Heart left ventricle (tissue), 16 donors: ENCODE measurements at regions not wholly inside any gene's neighbourhood (a gene's known extent, or its start where the extent isn't known, plus 50 kb on each side); places are given as distances from the start of the nearest gene placed in this dataset.
A peak's percentile ranks its signal among the peaks of the same experiment; 100 is the strongest.

Source experiments
- ATAC-seq, 4 donors: fragments of 200-7000 bp; cut with Tn5 transposase; one replicate each; pipeline ENCODE4 v1.9.1; 2020 to 2022; ENCODE audit warnings: moderate library complexity in 4 of 4, mild to moderate bottlenecking in 3 of 4, moderate number of reproducible peaks in 1 of 4
- DNase-seq, 5 donors: peaks; one replicate each; pipeline ENCODE4 v3.0.0-alpha.2; 2020
- H3K27ac ChIP-seq, 12 donors: fragments of 200-600 bp; sonication (generic) in 4 of 12; one replicate each; pipeline versions ENCODE4 v1.5.0 to v1.8.0; 2016 to 2022; ENCODE audit warnings: mild to moderate bottlenecking in 2 of 12
- H3K27me3 ChIP-seq, 9 donors: fragments of 200-600 bp; sonication (generic) in 2 of 9; one replicate each; pipeline versions ENCODE4 v1.5.1 to v1.8.0; 2016 to 2022; ENCODE audit warnings: mild to moderate bottlenecking in 3 of 9
- H3K36me3 ChIP-seq, 9 donors: fragments of 200-600 bp; sonication (generic) in 2 of 9; one replicate each; pipeline versions ENCODE4 v1.5.0 to v1.8.0; 2018 to 2022; ENCODE audit warnings: mild to moderate bottlenecking in 2 of 9
- H3K4me1 ChIP-seq, 12 donors: fragments of 200-600 bp; sonication (generic) in 4 of 12; one replicate each; pipeline versions ENCODE4 v1.5.0 to v1.8.0; 2016 to 2022; ENCODE audit warnings: mild to moderate bottlenecking in 3 of 12
- H3K4me3 ChIP-seq, 12 donors: fragments of 200-600 bp; sonication (generic) in 4 of 12; one replicate each; pipeline versions ENCODE4 v1.5.0 to v1.8.0; 2017 to 2022; ENCODE audit warnings: mild to moderate bottlenecking in 9 of 12, moderate library complexity in 4 of 12
- H3K9me3 ChIP-seq, 12 donors: fragments of 200-600 bp; sonication (generic) in 4 of 12; one replicate each; pipeline versions ENCODE4 v1.5.0 to v1.8.0; 2016 to 2022; ENCODE audit warnings: mild to moderate bottlenecking in 1 of 12
- CTCF ChIP-seq, 12 donors: fragments of 200-600 bp; sonication (generic) in 4 of 12; IDR thresholded peaks; one replicate each; pipeline versions ENCODE4 v1.5.0 to v1.8.0; 2018 to 2022; ENCODE audit warnings: antibody characterized with exemption in 12 of 12, mild to moderate bottlenecking in 5 of 12
- POLR2A ChIP-seq, 2 donors: fragments of 450-650 bp; IDR thresholded peaks; one replicate each; pipeline ENCODE4 v1.6.1; 2017; ENCODE audit warnings: antibody characterized with exemption in 2 of 2, mild to moderate bottlenecking in 2 of 2, moderate library complexity in 2 of 2
- WGBS, 4 donors: extraction: QIAGEN DNeasy Blood & Tissue Kit in 2 of 4; methylation state at CpG; one replicate each; pipeline versions ENCODE4 v1.1.5 to v1.1.7; 2013 to 2018; 5-methylcytosine and 5-hydroxymethylcytosine counted together
- intact Hi-C, 10 donors: fragments of 100-400 bp; cut with DNase I; formaldehyde crosslinking; loops; one replicate each; pipeline versions ENCODE4 v1.11.1 to v1.14.2; 2022
- donor health status: ischemic (EF 13 %, LVEDD 7.1; RV severe dilation, severe dysfunction).
- donor health status: healthy with polysubstance abuse.
- donor health status: DM: no; HTN: yes; CAD: no.
- donor health status: DM: no; HTN: no; CAD: no.
- donor health status: ischemic (EF 25% LVEDD 6.9; RV normal size, moderate dysfunction).
- donor health status: ischemic (EF 25% LVEDD 5.7; RV mildly dilated, moderate dysfunction).
- donor health status: healthy.
- donor health status: DM: yes; HTN: yes; CAD: no.
- donor health status: ischemic (EF 35%, LVEDD 5.7; RV mildly dilated, moderate dysfunction).
- donor health status: nonischemic (EF 11% LVEDD 7.7; RV severe dilation, severe dysfunction).
- donor health status: DM: yes; HTN: yes; CAD: no.
- donor health status: PGD.
- donor health status: ischemic (EF 29% LVEDD 5.4; RV normal size, mild dysfunction).
- donor health status: nonischemic (EF 23%, LVEDD 6.1; RV moderate dilation, normal function).

DNA sequence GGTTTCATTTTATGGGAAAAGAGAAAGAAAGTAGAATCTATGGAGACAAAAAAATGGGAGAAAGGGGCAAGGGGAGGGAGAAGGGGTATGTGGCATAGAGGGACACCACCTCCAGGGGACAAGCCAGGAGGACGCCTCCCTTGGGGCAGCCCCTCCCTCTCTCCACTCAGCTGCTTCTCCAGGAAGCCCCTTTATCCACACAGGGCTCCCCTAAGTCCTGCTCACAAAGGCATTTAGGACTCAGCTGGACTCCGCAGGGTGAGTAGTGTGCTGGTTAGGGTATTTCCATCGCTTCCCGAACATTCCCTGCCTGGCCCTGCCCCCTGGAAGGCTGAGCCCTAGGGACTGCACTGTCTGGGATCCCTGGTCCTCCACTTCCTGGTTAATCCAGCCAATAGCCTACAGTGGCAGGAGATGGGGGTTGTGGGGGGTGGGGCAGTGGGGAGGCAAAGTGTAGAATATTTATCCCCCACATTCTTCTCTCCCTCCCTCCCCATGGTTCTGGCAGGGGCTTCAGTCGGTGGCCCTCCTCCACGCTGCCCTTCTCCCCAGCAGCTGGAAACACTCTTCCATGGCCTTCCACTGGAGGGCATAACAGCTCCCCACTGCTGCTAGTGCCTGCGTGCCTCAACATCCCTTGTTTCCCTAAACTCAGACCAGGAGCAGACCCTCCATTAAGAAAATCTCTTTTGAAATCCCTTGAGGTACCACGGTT lies 84.8 kb downstream of the SNX5 start:
- ATAC-seq: peak in 1 of 4 donors; percentile 20
- peaks cover 0 to 30% (median 17%) of the 10 kb centered on the region in 12 donors for H3K4me1 ChIP-seq
- H3K36me3 ChIP-seq: no peaks in the 10 kb centered on the region
- DNase-seq: no peak
- TF ChIP-seq POLR2A (IDR thresholded peaks at IDR 0.05) (no peak), CTCF (IDR thresholded peaks at IDR 0.05) (no peak)
- no peak overlapping the region for H3K27ac ChIP-seq
- 71 to 84% (median 77%) methylated on average over 8 of the region's 8 CpGs for WGBS, 4 donors
- H3K4me3 ChIP-seq: no peak overlapping the region
- peaks cover 0 to 1% (median 0%) of the 10 kb centered on the region in 12 donors for H3K9me3 ChIP-seq
- no peaks in the 10 kb centered on the region for H3K27me3 ChIP-seq
- intact Hi-C loops: no loop called here

DNA sequence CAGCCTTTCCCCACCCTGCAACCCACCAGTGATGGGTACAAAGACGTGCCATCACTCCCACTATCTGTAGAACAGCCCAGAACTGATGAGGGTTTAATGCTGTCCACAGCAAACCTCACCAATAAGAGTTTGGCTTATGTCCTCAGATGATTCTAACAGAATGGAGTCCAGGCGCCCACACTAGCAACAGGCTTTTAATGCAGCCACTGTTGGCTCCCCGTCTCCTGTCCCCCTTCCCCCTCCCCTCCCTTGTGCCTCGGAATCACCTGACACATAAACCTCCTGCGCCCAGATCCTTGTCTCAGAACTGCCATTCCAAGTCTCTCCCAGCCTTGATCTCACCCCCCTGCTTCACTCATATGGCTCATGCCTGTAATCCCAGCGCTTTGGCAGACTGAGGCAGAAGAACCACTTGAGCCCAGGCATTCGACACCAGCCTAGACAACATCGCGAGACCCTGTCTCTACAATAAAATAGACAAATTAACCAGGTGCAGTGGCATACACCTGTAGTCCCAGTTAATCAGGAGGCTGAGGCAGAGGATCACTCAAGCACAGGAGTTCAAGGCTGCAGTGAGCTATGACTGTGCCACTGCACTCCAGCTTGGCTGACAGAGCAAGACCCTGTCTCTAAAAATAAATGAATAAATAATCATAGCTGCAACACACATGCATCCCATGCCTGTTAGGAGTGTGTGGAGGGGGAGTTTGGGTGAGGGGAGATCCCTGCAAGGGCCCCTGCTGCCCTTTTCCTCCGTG lies 85.6 kb downstream of the SNX5 start:
- ATAC-seq (no peak), DNase-seq (no peak)
- TF ChIP-seq POLR2A (IDR thresholded peaks at IDR 0.05) (no peak), CTCF (IDR thresholded peaks at IDR 0.05) (no peak)
- WGBS, 4 donors: 84 to 93% (median 89%) methylated on average over 10 of the region's 10 CpGs
- H3K4me3 ChIP-seq: no peak overlapping the region
- intact Hi-C loops: no loop called here
- H3K4me1 ChIP-seq: peaks cover 0 to 33% (median 17%) of the 10 kb centered on the region in 12 donors
- no peak overlapping the region for H3K27ac ChIP-seq
- no peaks in the 10 kb centered on the region for H3K27me3 ChIP-seq
- no peaks in the 10 kb centered on the region for H3K9me3 ChIP-seq
- H3K36me3 ChIP-seq: no peaks in the 10 kb centered on the region

- no peak overlapping the region for H3K27ac ChIP-seq
- peak in 1 of 4 donors; percentile 8 for ATAC-seq
- no peaks in the 10 kb centered on the region for H3K27me3 ChIP-seq
- H3K4me3 ChIP-seq: no peak overlapping the region
- WGBS, 4 donors: 86 to 88% (median 87%) methylated on average over 14 to 17 of the region's 17 CpGs
- no peaks in the 10 kb centered on the region for H3K36me3 ChIP-seq
- DNase-seq: no peak
- intact Hi-C loops: no loop called here
- TF ChIP-seq POLR2A (IDR thresholded peaks at IDR 0.05) (no peak), CTCF (IDR thresholded peaks at IDR 0.05) (no peak)
- H3K9me3 ChIP-seq: no peaks in the 10 kb centered on the region
- H3K4me1 ChIP-seq: peaks cover 0 to 33% (median 17%) of the 10 kb centered on the region in 12 donors
Measured at GRCh38 chr20:17882065-17882833, 86.3 kb downstream of the SNX5 start.

GRCh38 chr20:17881741-17882064 lies 86.9 kb downstream of the SNX5 start:
- WGBS, 4 donors: 75 to 96% (median 92%) methylated on average over 1 of the region's 1 CpG
- intact Hi-C loops: no loop called here
- Histone ChIP-seq H3K36me3 (no peaks in the 10 kb centered on the region), H3K27me3 (no peaks in the 10 kb centered on the region), H3K4me1 (peaks cover 0 to 29% (median 16%) of the 10 kb centered on the region in 12 donors), H3K4me3 (no peak overlapping the region), H3K9me3 (no peaks in the 10 kb centered on the region), H3K27ac (no peak overlapping the region)
- TF ChIP-seq POLR2A (IDR thresholded peaks at IDR 0.05) (no peak), CTCF (IDR thresholded peaks at IDR 0.05) (no peak)
- DNase-seq (no peak), ATAC-seq (no peak)
